ENCODE measurements at regions not wholly inside any gene's neighbourhood (a gene's known extent, or its start where the extent isn't known, plus 50 kb on each side); places are given as distances from the start of the nearest gene placed in this dataset.

DNA sequence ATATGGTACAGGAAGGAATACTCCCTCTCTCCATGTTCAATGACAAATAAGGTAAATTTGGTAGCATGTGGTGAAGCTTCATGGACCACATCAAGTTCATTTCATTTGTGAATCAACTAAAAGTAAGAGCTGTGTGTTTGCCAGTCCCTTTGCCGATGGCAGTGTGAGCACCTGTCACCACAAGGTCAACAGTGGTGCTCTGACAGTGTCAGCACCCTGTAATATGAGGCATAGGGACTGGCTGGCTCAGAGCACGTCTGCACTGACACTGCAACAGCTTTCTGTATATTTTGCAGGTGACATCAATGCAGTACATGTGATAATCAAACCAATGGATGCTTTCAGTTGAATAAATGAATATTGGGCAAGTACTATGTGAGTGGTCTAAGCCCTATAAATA lies 852.4 kb downstream of the TUSC7 start:
- TF ChIP-seq, protein P1, sequence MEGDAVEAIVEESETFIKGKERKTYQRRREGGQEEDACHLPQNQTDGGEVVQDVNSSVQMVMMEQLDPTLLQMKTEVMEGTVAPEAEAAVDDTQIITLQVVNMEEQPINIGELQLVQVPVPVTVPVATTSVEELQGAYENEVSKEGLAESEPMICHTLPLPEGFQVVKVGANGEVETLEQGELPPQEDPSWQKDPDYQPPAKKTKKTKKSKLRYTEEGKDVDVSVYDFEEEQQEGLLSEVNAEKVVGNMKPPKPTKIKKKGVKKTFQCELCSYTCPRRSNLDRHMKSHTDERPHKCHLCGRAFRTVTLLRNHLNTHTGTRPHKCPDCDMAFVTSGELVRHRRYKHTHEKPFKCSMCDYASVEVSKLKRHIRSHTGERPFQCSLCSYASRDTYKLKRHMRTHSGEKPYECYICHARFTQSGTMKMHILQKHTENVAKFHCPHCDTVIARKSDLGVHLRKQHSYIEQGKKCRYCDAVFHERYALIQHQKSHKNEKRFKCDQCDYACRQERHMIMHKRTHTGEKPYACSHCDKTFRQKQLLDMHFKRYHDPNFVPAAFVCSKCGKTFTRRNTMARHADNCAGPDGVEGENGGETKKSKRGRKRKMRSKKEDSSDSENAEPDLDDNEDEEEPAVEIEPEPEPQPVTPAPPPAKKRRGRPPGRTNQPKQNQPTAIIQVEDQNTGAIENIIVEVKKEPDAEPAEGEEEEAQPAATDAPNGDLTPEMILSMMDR (IDR thresholded peaks at IDR 0.05) = no peak
- TF ChIP-seq POLR2AphosphoS5 (IDR thresholded peaks at IDR 0.05; ENCODE audit: insufficient read depth in 1 of 2, low read depth in 1 of 2) = no peak
- no peak for TF ChIP-seq POLR2A (IDR thresholded peaks at IDR 0.05)
